Small intestine (tissue), 7 donors: ENCODE measurements at regions not wholly inside any gene's neighbourhood (a gene's known extent, or its start where the extent isn't known, plus 50 kb on each side); places are given as distances from the start of the nearest gene placed in this dataset.

Experiments used
- DNase-seq, 2 donors: peaks; one replicate each; pipeline versions ENCODE4 v3.0.0 to v3.0.0-alpha.2; 2013
- FAIRE-seq: peaks from 2 replicates; lab custom pipeline; 2012; peaks lifted over from hg19 to GRCh38; lab: Jason Lieb, UNC
- H3K27ac ChIP-seq, 3 donors: one replicate each; pipeline ENCODE4 v1.5.1; 2013; ENCODE audit warnings: low read length in 2 of 3, mild to moderate bottlenecking in 2 of 3, control low read depth in 1 of 3, inconsistent platforms in 1 of 3, low read depth in 1 of 3, moderate library complexity in 1 of 3
- H3K27me3 ChIP-seq, 3 donors: one replicate each; pipeline ENCODE4 v1.6.1; 2013; ENCODE audit warnings: low read length in 3 of 3, inconsistent platforms in 1 of 3; ENCODE audit not compliant: control insufficient read depth in 3 of 3, insufficient read depth in 3 of 3
- H3K36me3 ChIP-seq, 3 donors: one replicate each; pipeline ENCODE4 v1.6.1; 2013; ENCODE audit warnings: low read length in 3 of 3, inconsistent platforms in 1 of 3, low read depth in 1 of 3, mild to moderate bottlenecking in 1 of 3, moderate library complexity in 1 of 3; ENCODE audit not compliant: control insufficient read depth in 3 of 3, insufficient read depth in 2 of 3
- H3K4me1 ChIP-seq, 3 donors: one replicate each; pipeline ENCODE4 v1.6.1; 2013; ENCODE audit warnings: low read length in 2 of 3, inconsistent platforms in 1 of 3, low read depth in 1 of 3, mild to moderate bottlenecking in 1 of 3, moderate library complexity in 1 of 3; ENCODE audit not compliant: control insufficient read depth in 3 of 3, insufficient read depth in 2 of 3
- H3K4me3 ChIP-seq, 3 donors: one replicate each; pipeline ENCODE4 v1.5.1; 2013; ENCODE audit warnings: low read length in 3 of 3, control low read depth in 1 of 3, inconsistent platforms in 1 of 3, low read depth in 1 of 3, mild to moderate bottlenecking in 1 of 3, moderate library complexity in 1 of 3
- H3K9me3 ChIP-seq, 2 donors: one replicate each; pipeline ENCODE4 v1.6.1; 2013; ENCODE audit warnings: low read depth in 1 of 2, low read length in 1 of 2; ENCODE audit not compliant: control insufficient read depth in 2 of 2, insufficient read depth in 1 of 2
- WGBS, 3 donors: extraction: QIAGEN DNeasy Blood & Tissue Kit; methylation state at CpG; one replicate each; pipeline ENCODE4 v1.1.7; 2013; 5-methylcytosine and 5-hydroxymethylcytosine counted together
- donor health status: healthy with polysubstance abuse.
- donor health status: control.
- donor health status: control.
- donor health status: Bipolar disorder and iron deficiency.
- donor health status: healthy.

- Histone ChIP-seq H3K27me3 (no peaks in the 10 kb centered on the region), H3K4me1 (no peaks in the 10 kb centered on the region), H3K9me3 (no peaks in the 10 kb centered on the region), H3K36me3 (no peaks in the 10 kb centered on the region), H3K4me3 (no peak overlapping the region), H3K27ac (no peak overlapping the region)
- no peak for FAIRE-seq
- WGBS, 3 donors: 60 to 83% (median 82%) methylated on average over 2 of the region's 2 CpGs
- no peak for DNase-seq
Observed at GRCh38 chr15:61660579-61660978, 399.7 kb downstream of the VPS13C start.

GRCh38 chr15:61659566-61660190, 400.6 kb downstream of the VPS13C start:
- 78 to 81% (median 79%) methylated on average over 5 of the region's 5 CpGs for WGBS, 3 donors
- Histone ChIP-seq H3K4me1 (no peaks in the 10 kb centered on the region), H3K9me3 (no peaks in the 10 kb centered on the region), H3K4me3 (no peak overlapping the region), H3K27ac (no peak overlapping the region), H3K36me3 (no peaks in the 10 kb centered on the region), H3K27me3 (no peaks in the 10 kb centered on the region)
- FAIRE-seq (no peak), DNase-seq (no peak)

GRCh38 chr15:61657461-61657860, 402.8 kb downstream of the VPS13C start:
- H3K27ac ChIP-seq: no peak overlapping the region
- FAIRE-seq (no peak), DNase-seq (no peak)
- H3K4me3 ChIP-seq: no peak overlapping the region
- H3K36me3 ChIP-seq: no peaks in the 10 kb centered on the region
- 81 to 88% (median 88%) methylated on average over 4 of the region's 4 CpGs for WGBS, 3 donors
- H3K4me1 ChIP-seq: no peaks in the 10 kb centered on the region
- no peaks in the 10 kb centered on the region for H3K27me3 ChIP-seq
- H3K9me3 ChIP-seq: no peaks in the 10 kb centered on the region

GRCh38 chr15:61656391-61656790, 403.9 kb downstream of the VPS13C start:
- 92 to 94% (median 92%) methylated on average over 11 of the region's 11 CpGs for WGBS, 3 donors
- no peaks in the 10 kb centered on the region for H3K4me1 ChIP-seq
- FAIRE-seq: no peak

GRCh38 chr15:61655881-61656280, 404.4 kb downstream of the VPS13C start:
- DNase-seq (no peak), FAIRE-seq (no peak)
- Histone ChIP-seq H3K9me3 (no peaks in the 10 kb centered on the region), H3K36me3 (no peaks in the 10 kb centered on the region), H3K27ac (no peak overlapping the region), H3K4me1 (no peaks in the 10 kb centered on the region), H3K27me3 (no peaks in the 10 kb centered on the region), H3K4me3 (no peak overlapping the region)
- WGBS, 3 donors: 68 to 79% (median 71%) methylated on average over 3 of the region's 3 CpGs

More at GRCh38 chr15:61656391-61656790, 403.9 kb downstream of the VPS13C start:
- Histone ChIP-seq H3K4me3 (no peak overlapping the region), H3K9me3 (no peaks in the 10 kb centered on the region), H3K27ac (no peak overlapping the region), H3K36me3 (no peaks in the 10 kb centered on the region), H3K27me3 (no peaks in the 10 kb centered on the region)
- DNase-seq: no peak

- H3K27ac ChIP-seq: no peak overlapping the region
- DNase-seq (no peak), FAIRE-seq (no peak)
- 83 to 94% (median 91%) methylated on average over 12 of the region's 12 CpGs for WGBS, 3 donors
- H3K4me3 ChIP-seq: no peak overlapping the region
- H3K27me3 ChIP-seq: no peaks in the 10 kb centered on the region
- H3K9me3 ChIP-seq: no peaks in the 10 kb centered on the region
- H3K36me3 ChIP-seq: no peaks in the 10 kb centered on the region
- no peaks in the 10 kb centered on the region for H3K4me1 ChIP-seq
Observed at GRCh38 chr15:61654918-61655317, 405.3 kb downstream of the VPS13C start.

GRCh38 chr15:61654002-61654740, 406.1 kb downstream of the VPS13C start:
- Histone ChIP-seq H3K9me3 (no peaks in the 10 kb centered on the region), H3K36me3 (no peaks in the 10 kb centered on the region), H3K4me1 (no peaks in the 10 kb centered on the region), H3K27ac (no peak overlapping the region), H3K4me3 (no peak overlapping the region), H3K27me3 (no peaks in the 10 kb centered on the region)
- no peak for FAIRE-seq
- 33 to 70% (median 58%) methylated on average over 9 of the region's 9 CpGs for WGBS, 3 donors
- peak; percentile 63 to 73 for DNase-seq

GRCh38 chr15:61653110-61653509, 407.1 kb downstream of the VPS13C start:
- Histone ChIP-seq H3K36me3 (no peaks in the 10 kb centered on the region), H3K4me1 (no peaks in the 10 kb centered on the region), H3K27me3 (peaks cover 0 to 2% (median 0%) of the 10 kb centered on the region in 3 donors), H3K27ac (no peak overlapping the region), H3K4me3 (no peak overlapping the region), H3K9me3 (no peaks in the 10 kb centered on the region)
- FAIRE-seq: no peak
- WGBS, 3 donors: 66 to 87% (median 86%) methylated on average over 9 of the region's 9 CpGs
- peak in 1 of 2 donors; percentile 7 for DNase-seq
